OCI-LY3 (cell line): ENCODE measurements at regions not wholly inside any gene's neighbourhood (a gene's known extent, or its start where the extent isn't known, plus 50 kb on each side); places are given as distances from the start of the nearest gene placed in this dataset.

ENCODE experiments used
- EZH2phosphoT487 ChIP-seq: fragments of 200-600 bp; shearing (Covaris generic); IDR thresholded peaks from 2 replicates; pipeline ENCODE4 v1.6.1; 2018; ENCODE audit warnings: antibody characterized with exemption, mixed run types, low read depth
- TF ChIP-seq, protein P1 (sequence below): fragments of 200-600, 300-600 bp; sonication (generic); IDR thresholded peaks from 2 replicates; pipeline ENCODE4 v1.5.1; 2014; ENCODE audit warnings: antibody characterized with exemption, low read length, low read depth

DNA sequence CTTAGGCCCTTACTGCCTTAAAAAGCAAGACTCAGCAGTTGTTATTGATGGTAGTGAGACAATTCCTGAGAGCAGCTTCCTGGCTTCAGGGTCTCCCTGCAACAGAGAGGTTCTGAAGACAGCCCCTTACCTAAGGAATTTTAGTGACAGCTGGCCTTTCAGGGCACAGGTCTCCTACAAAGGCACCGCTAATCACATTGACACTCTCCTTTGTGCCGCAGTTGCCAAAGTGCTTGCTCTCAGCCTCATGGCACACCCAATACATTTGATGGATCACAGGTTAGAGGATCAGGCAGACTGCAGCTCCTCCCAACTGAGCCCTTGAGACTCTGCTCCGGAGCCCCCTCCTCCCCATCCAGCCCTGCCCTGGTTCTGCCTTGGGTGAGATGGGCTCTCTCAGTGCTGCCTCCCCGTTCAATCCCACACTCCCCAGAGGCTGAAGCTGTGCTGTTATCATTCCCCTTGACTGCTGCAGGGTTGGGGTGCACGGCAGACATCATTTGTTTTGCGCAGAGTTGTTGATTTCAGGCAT lies 198.2 kb downstream of the EMX2 start:
- TF ChIP-seq, protein P1, sequence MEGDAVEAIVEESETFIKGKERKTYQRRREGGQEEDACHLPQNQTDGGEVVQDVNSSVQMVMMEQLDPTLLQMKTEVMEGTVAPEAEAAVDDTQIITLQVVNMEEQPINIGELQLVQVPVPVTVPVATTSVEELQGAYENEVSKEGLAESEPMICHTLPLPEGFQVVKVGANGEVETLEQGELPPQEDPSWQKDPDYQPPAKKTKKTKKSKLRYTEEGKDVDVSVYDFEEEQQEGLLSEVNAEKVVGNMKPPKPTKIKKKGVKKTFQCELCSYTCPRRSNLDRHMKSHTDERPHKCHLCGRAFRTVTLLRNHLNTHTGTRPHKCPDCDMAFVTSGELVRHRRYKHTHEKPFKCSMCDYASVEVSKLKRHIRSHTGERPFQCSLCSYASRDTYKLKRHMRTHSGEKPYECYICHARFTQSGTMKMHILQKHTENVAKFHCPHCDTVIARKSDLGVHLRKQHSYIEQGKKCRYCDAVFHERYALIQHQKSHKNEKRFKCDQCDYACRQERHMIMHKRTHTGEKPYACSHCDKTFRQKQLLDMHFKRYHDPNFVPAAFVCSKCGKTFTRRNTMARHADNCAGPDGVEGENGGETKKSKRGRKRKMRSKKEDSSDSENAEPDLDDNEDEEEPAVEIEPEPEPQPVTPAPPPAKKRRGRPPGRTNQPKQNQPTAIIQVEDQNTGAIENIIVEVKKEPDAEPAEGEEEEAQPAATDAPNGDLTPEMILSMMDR, result no peak
- TF ChIP-seq EZH2phosphoT487, result no peak
